H1 (cell line): ENCODE measurements at regions not wholly inside any gene's neighbourhood (a gene's known extent, or its start where the extent isn't known, plus 50 kb on each side); places are given as distances from the start of the nearest gene placed in this dataset.

Experiments
- CTCF ChIA-PET: fragments of 300-600 bp; sonication (Branson Sonifier 250); formaldehyde crosslinking; loops from one replicate; lab custom pipeline; 2021; ENCODE audit not compliant: partially characterized antibody; lab: Charles Lee
- POLR2A ChIA-PET: fragments of 300-600 bp; sonication (Branson Sonifier 250); formaldehyde crosslinking; loops from one replicate; lab custom pipeline; 2021; ENCODE audit warnings: inconsistent platforms; ENCODE audit not compliant: partially characterized antibody; lab: Charles Lee
- DNase-seq, 2 experiments: peaks; one replicate each; pipeline versions ENCODE4 v3.0.0 to v3.0.0-alpha.2; 2010 to 2022; ENCODE audit warnings: low spot score in 2 of 2, low read depth in 1 of 2, mixed read lengths in 1 of 2
- FAIRE-seq: peaks from 2 replicates; lab custom pipeline; 2011; peaks lifted over from hg19 to GRCh38; lab: Jason Lieb, UNC
- H2AFZ ChIP-seq: 2 replicates; pipeline ENCODE4 v1.8.1; 2012; ENCODE audit warnings: low read length, inconsistent platforms
- H2AK5ac ChIP-seq: 2 replicates; pipeline ENCODE4 v1.6.1; 2013; ENCODE audit warnings: low read depth, low read length
- H2BK120ac ChIP-seq: replicated peaks from 2 replicates; pipeline ENCODE3; 2013; ENCODE audit warnings: low read depth, low read length, inconsistent platforms
- H2BK12ac ChIP-seq: 2 replicates; pipeline ENCODE4 v1.6.1; 2013; ENCODE audit warnings: low read depth, low read length
- H2BK15ac ChIP-seq: 2 replicates; pipeline ENCODE4 v1.6.1; 2013; ENCODE audit warnings: low read length
- H2BK20ac ChIP-seq: 2 replicates; pipeline ENCODE4 v1.6.1; 2013; ENCODE audit warnings: low read length
- H2BK5ac ChIP-seq: 2 replicates; pipeline ENCODE4 v1.6.1; 2013; ENCODE audit warnings: low read depth, low read length
- H3K14ac ChIP-seq: 2 replicates; pipeline ENCODE4 v1.6.1; 2013; ENCODE audit warnings: inconsistent platforms; ENCODE audit not compliant: insufficient read length
- H3K18ac ChIP-seq: 2 replicates; pipeline ENCODE4 v1.6.1; 2013; ENCODE audit warnings: low read length; ENCODE audit errors: extremely low read depth
- H3K23ac ChIP-seq: 2 replicates; pipeline ENCODE4 v1.6.1; 2013; ENCODE audit warnings: inconsistent platforms; ENCODE audit not compliant: insufficient read length
- H3K23me2 ChIP-seq: 2 replicates; pipeline ENCODE4 v1.6.1; 2013; ENCODE audit warnings: low read depth, low read length
- H3K27ac ChIP-seq: 2 replicates; pipeline ENCODE4 v1.6.1; 2011; ENCODE audit warnings: low read depth, low read length, inconsistent platforms
- H3K27me3 ChIP-seq, 4 experiments: replicated peaks in 1 of 4; 1 replicate in 1 of 4; 2 replicates in 3 of 4; pipeline versions ENCODE4 v1.6.1 to v1.8.1; 2011 to 2013; ENCODE audit warnings: low read length in 3 of 4, mild to moderate bottlenecking in 3 of 4, inconsistent platforms in 2 of 4, mixed read lengths in 2 of 4, moderate library complexity in 1 of 4; ENCODE audit not compliant: control insufficient read depth in 3 of 4, insufficient read depth in 3 of 4; ENCODE audit errors: extremely low read depth in 1 of 4
- H3K36me3 ChIP-seq, 4 experiments: 2 replicates each; pipeline versions ENCODE4 v1.6.1 to v1.8.1; 2011 to 2013; ENCODE audit warnings: mild to moderate bottlenecking in 4 of 4, low read length in 3 of 4, moderate library complexity in 2 of 4, control low read depth in 1 of 4, inconsistent platforms in 1 of 4; ENCODE audit not compliant: insufficient read depth in 4 of 4, control insufficient read depth in 2 of 4
- H3K4ac ChIP-seq: replicated peaks from 2 replicates; pipeline ENCODE3; 2013; ENCODE audit warnings: low read length, low read depth, mixed read lengths, inconsistent platforms; ENCODE audit not compliant: insufficient read length
- H3K4me1 ChIP-seq, 4 experiments: replicated peaks in 1 of 4; 1 replicate in 1 of 4; 2 replicates in 3 of 4; pipeline versions ENCODE4 v1.6.1 to v1.8.1; 2011 to 2013; ENCODE audit warnings: low read length in 3 of 4, inconsistent platforms in 2 of 4, mixed read lengths in 1 of 4; ENCODE audit not compliant: insufficient read depth in 4 of 4, control insufficient read depth in 3 of 4
- H3K4me2 ChIP-seq, 2 experiments: 2 replicates each; pipeline versions ENCODE4 v1.6.1 to v1.8.1; 2011 to 2013; ENCODE audit warnings: low read depth in 2 of 2, low read length in 2 of 2, control low read depth in 1 of 2, inconsistent platforms in 1 of 2, mild to moderate bottlenecking in 1 of 2; ENCODE audit not compliant: insufficient read depth in 1 of 2
- H3K4me3 ChIP-seq, 4 experiments: fragments of 200-600, 300-600 bp in 1 of 4; sonication (generic), shearing (Covaris generic), sonication (Bioruptor Twin) in 1 of 4; 2 replicates each; pipeline versions ENCODE4 v1.5.1 to v1.8.1; 2011 to 2016; ENCODE audit warnings: low read length in 4 of 4, low read depth in 3 of 4, control low read depth in 2 of 4, inconsistent platforms in 2 of 4, mild to moderate bottlenecking in 2 of 4, mixed read lengths in 1 of 4, moderate library complexity in 1 of 4; ENCODE audit not compliant: insufficient read depth in 2 of 4; ENCODE audit errors: extremely low read depth in 1 of 4
- H3K56ac ChIP-seq: replicated peaks from 2 replicates; pipeline ENCODE3; 2013; ENCODE audit warnings: low read depth, mild to moderate bottlenecking, mixed read lengths, low read length, inconsistent platforms; ENCODE audit not compliant: insufficient read length
- H3K79me1 ChIP-seq: 2 replicates; pipeline ENCODE4 v1.6.1; 2013; ENCODE audit warnings: low read depth, low read length, control low read depth
- H3K79me2 ChIP-seq, 2 experiments: 2 replicates each; pipeline versions ENCODE4 v1.6.1 to v1.8.1; 2012 to 2013; ENCODE audit warnings: low read length in 2 of 2, mild to moderate bottlenecking in 2 of 2, inconsistent platforms in 1 of 2; ENCODE audit not compliant: insufficient read depth in 2 of 2, control insufficient read depth in 1 of 2
- H3K9ac ChIP-seq, 4 experiments: replicated peaks in 1 of 4; 1 replicate in 1 of 4; 2 replicates in 3 of 4; pipeline versions ENCODE4 v1.6.1 to v1.8.1; 2011 to 2013; ENCODE audit warnings: low read depth in 3 of 4, low read length in 3 of 4, control low read depth in 2 of 4, mild to moderate bottlenecking in 2 of 4, moderate library complexity in 2 of 4, inconsistent platforms in 1 of 4; ENCODE audit errors: extremely low read depth in 1 of 4
- H3K9me3 ChIP-seq, 2 experiments: 2 replicates each; pipeline versions ENCODE4 v1.6.1 to v1.8.1; 2012 to 2013; ENCODE audit warnings: mild to moderate bottlenecking in 2 of 2, moderate library complexity in 2 of 2, control low read depth in 1 of 2, inconsistent platforms in 1 of 2, low read depth in 1 of 2, low read length in 1 of 2, mixed read lengths in 1 of 2; ENCODE audit not compliant: insufficient read depth in 2 of 2
- H4K20me1 ChIP-seq, 2 experiments: replicated peaks in 1 of 2; 2 replicates each; pipeline versions ENCODE3 to v1.8.1; 2011 to 2013; ENCODE audit warnings: inconsistent platforms in 2 of 2, low read length in 2 of 2, mild to moderate bottlenecking in 1 of 2; ENCODE audit not compliant: insufficient read depth in 2 of 2, control insufficient read depth in 1 of 2
- H4K5ac ChIP-seq: 2 replicates; pipeline ENCODE4 v1.6.1; 2013; ENCODE audit warnings: low read length, low read depth, mixed read lengths, inconsistent platforms; ENCODE audit not compliant: insufficient read length
- H4K8ac ChIP-seq: 2 replicates; pipeline ENCODE4 v1.8.0; 2013; ENCODE audit warnings: mild to moderate bottlenecking, moderate library complexity, low read length, inconsistent platforms; ENCODE audit not compliant: insufficient read depth; ENCODE audit errors: extremely low read depth
- H4K91ac ChIP-seq: replicated peaks from 2 replicates; pipeline ENCODE3; 2013; ENCODE audit warnings: low read length, mixed read lengths, inconsistent platforms; ENCODE audit not compliant: insufficient read length
- CHD2 ChIP-seq: IDR thresholded peaks from 2 replicates; pipeline ENCODE4 v1.6.1; 2012; ENCODE audit warnings: low read length, improper control_type of control experiment
- EGR1 ChIP-seq: IDR thresholded peaks from 2 replicates; pipeline ENCODE4 v1.6.1; 2011; ENCODE audit warnings: low read depth, low read length, borderline replicate concordance
- EP300 ChIP-seq, 2 experiments: IDR thresholded peaks; 1 replicate in 1 of 2; 2 replicates in 1 of 2; pipeline ENCODE4 v1.6.1; 2011 to 2012; ENCODE audit warnings: low read depth in 2 of 2, low read length in 2 of 2, mild to moderate bottlenecking in 2 of 2, borderline replicate concordance in 1 of 2, inconsistent platforms in 1 of 2, moderate library complexity in 1 of 2
- HDAC6 ChIP-seq: IDR thresholded peaks from one replicate; pipeline ENCODE4 v1.7.1; 2012; ENCODE audit warnings: low read depth, mild to moderate bottlenecking, inconsistent platforms, low read length, moderate library complexity
- POLR2A ChIP-seq, 2 experiments: IDR thresholded peaks; 1 replicate in 1 of 2; 2 replicates in 1 of 2; pipeline ENCODE4 v1.6.1; 2011; ENCODE audit warnings: low read depth in 2 of 2, low read length in 2 of 2, mild to moderate bottlenecking in 2 of 2; ENCODE audit errors: control extremely low read depth in 1 of 2
- RNF2 ChIP-seq: fragments of 200-900, 300-1000 bp; sonication (generic); IDR thresholded peaks from 2 replicates; pipeline ENCODE4 v1.7.1; 2016; ENCODE audit warnings: borderline replicate concordance, low read depth, mild to moderate bottlenecking, antibody characterized with exemption, low read length; ENCODE audit not compliant: poor library complexity, severe bottlenecking; ENCODE audit errors: missing control alignments
- SP1 ChIP-seq: IDR thresholded peaks from 2 replicates; pipeline ENCODE4 v1.6.1; 2011; ENCODE audit warnings: low read depth, low read length
- WGBS, 2 experiments: shearing (Covaris generic) in 1 of 2; methylation state at CpG; one replicate each; pipeline versions ENCODE4 v1.1.6 to v1.1.7; 2013 to 2015; ENCODE audit warnings: low lambda C conversion rate in 2 of 2, mixed read lengths in 2 of 2, inconsistent platforms in 1 of 2, low coverage in 1 of 2, missing lambda C conversion rate in 1 of 2; ENCODE audit not compliant: insufficient replicate concordance in 2 of 2, insufficient coverage in 1 of 2, insufficient read length in 1 of 2; ENCODE audit errors: extremely low coverage in 1 of 2, missing lambda C conversion rate in 1 of 2; 5-methylcytosine and 5-hydroxymethylcytosine counted together

- Histone ChIP-seq H2AK5ac (no peak overlapping the region), H4K8ac (no peak overlapping the region), H3K36me3 (no peaks in the 10 kb centered on the region), H3K4ac (no peak overlapping the region), H3K56ac (no peak overlapping the region), H3K14ac (no peak overlapping the region), H2BK5ac (no peak overlapping the region), H3K9me3 (no peaks in the 10 kb centered on the region), H2BK20ac (no peak overlapping the region), H3K27ac (no peak overlapping the region), H3K23me2 (no peaks in the 10 kb centered on the region), H3K27me3 (no peaks in the 10 kb centered on the region; a peak in 3 of 7 replicates), H2BK15ac (no peak overlapping the region), H4K20me1 (no peaks in the 10 kb centered on the region), H3K79me1 (no peaks in the 10 kb centered on the region), H2BK120ac (no peak overlapping the region), H3K4me3 (no peak overlapping the region), H4K5ac (no peak overlapping the region), H2AFZ (0 out of 2 replicates have a peak overlapping the region, but pooled peaks have one; percentile 95), H4K91ac (no peak overlapping the region), H3K18ac (no peak overlapping the region), H3K4me1 (peaks cover 4 to 19% (median 11%) of the 10 kb centered on the region in 4 experiments; a peak in 6 of 7 replicates), H3K4me2 (no peak overlapping the region; a peak in 1 of 4 replicates), H3K79me2 (no peaks in the 10 kb centered on the region), H3K23ac (no peak overlapping the region), H3K9ac (no peak overlapping the region), H2BK12ac (no peak overlapping the region; the same call in 1 of the 2 replicates)
- no peak for TF ChIP-seq POLR2A (IDR thresholded peaks at IDR 0.05; ENCODE audit: control extremely low read depth in 1 of 2, low read depth in 2 of 2, low read length in 2 of 2)
- TF ChIP-seq EP300 (IDR thresholded peaks at IDR 0.05; ENCODE audit: borderline replicate concordance in 1 of 2, low read depth in 2 of 2, low read length in 2 of 2) = no peak
- no peak for TF ChIP-seq SP1
- no peak for TF ChIP-seq EGR1
- no peak for TF ChIP-seq RNF2
- no peak for TF ChIP-seq CHD2
- TF ChIP-seq HDAC6 = no peak
- no peak for DNase-seq
- no peak for FAIRE-seq
- 84% methylated on average over 3 of the region's 3 CpGs; no CpG with 5 or more reads in 1 of the 2 experiments for WGBS, 2 experiments
- ChIA-PET CTCF (interaction anchor here (0.5 to 3.2 kb wide), 8 partner anchors 10 to 149 kb away, joined by 3 to 12 read pairs (median 4); partner anchors contain the start of gene FAM50B), POLR2A (interaction anchor here (0.7 to 1.7 kb wide), 2 partner anchors 14 to 16 kb away, joined by 4 to 5 read pairs; no protein-coding TSS in a partner anchor)
Measured at GRCh38 chr6:3904518-3904917, 55.3 kb downstream of the FAM50B start.
